GM23338 (cell line): ENCODE measurements at regions not wholly inside any gene's neighbourhood (a gene's known extent, or its start where the extent isn't known, plus 50 kb on each side); places are given as distances from the start of the nearest gene placed in this dataset.
"Not testable (repeated sequence)": the region's sequence is repeated elsewhere in the genome, so short reads cannot be mapped to it uniquely, and the experiment has no call there.

Experiments
- ATAC-seq: fragments of 200-7000 bp; cut with Tn5 transposase; 3 replicates; pipeline ENCODE4 v1.9.1; 2020
- DNase-seq: peaks from one replicate; pipeline ENCODE4 v3.0.0-alpha.2; 2015; ENCODE audit warnings: low spot score
- H2AFZ ChIP-seq: fragments of 200-600 bp; sonication (generic); 2 replicates; pipeline ENCODE4 v1.8.0; 2016; ENCODE audit warnings: antibody characterized with exemption, mild to moderate bottlenecking, moderate library complexity
- H3F3A ChIP-seq: fragments of 200-600 bp; sonication (generic); replicated peaks from 2 replicates; pipeline ENCODE4 v1.8.0; 2017; ENCODE audit warnings: antibody characterized with exemption, mixed run types, low read depth
- H3K27ac ChIP-seq: fragments of 200-600 bp; sonication (generic); 2 replicates; pipeline ENCODE4 v1.6.1; 2016; ENCODE audit warnings: low read depth
- H3K27me3 ChIP-seq: fragments of 200-600 bp; sonication (generic); 2 replicates; pipeline ENCODE4 v1.8.0; 2016; ENCODE audit warnings: mild to moderate bottlenecking, mixed run types, moderate library complexity; ENCODE audit not compliant: insufficient read depth
- H3K36me3 ChIP-seq: fragments of 200-600 bp; sonication (generic); 2 replicates; pipeline ENCODE4 v1.8.0; 2016; ENCODE audit warnings: mild to moderate bottlenecking; ENCODE audit not compliant: insufficient read depth
- H3K4me1 ChIP-seq: fragments of 200-600 bp; sonication (generic); 2 replicates; pipeline ENCODE4 v1.8.0; 2016; ENCODE audit warnings: mild to moderate bottlenecking, moderate library complexity; ENCODE audit not compliant: insufficient read depth
- H3K4me2 ChIP-seq: fragments of 200-600 bp; sonication (generic); 2 replicates; pipeline ENCODE4 v1.7.1; 2017; ENCODE audit warnings: mixed run types
- H3K4me3 ChIP-seq: fragments of 200-600 bp; sonication (generic); 2 replicates; pipeline ENCODE4 v1.6.1; 2016; ENCODE audit warnings: mixed run types
- H3K79me2 ChIP-seq: fragments of 200-600 bp; sonication (generic); replicated peaks from 2 replicates; pipeline ENCODE4 v1.8.0; 2017; ENCODE audit warnings: mild to moderate bottlenecking; ENCODE audit not compliant: insufficient read depth
- H3K9me2 ChIP-seq: fragments of 200-600 bp; sonication (generic); 2 replicates; pipeline ENCODE4 v1.8.0; 2017; ENCODE audit not compliant: insufficient read depth
- H4K20me1 ChIP-seq: fragments of 200-600 bp; sonication (generic); replicated peaks from 2 replicates; pipeline ENCODE4 v1.8.0; 2017; ENCODE audit warnings: mild to moderate bottlenecking; ENCODE audit not compliant: insufficient read depth
- H3K27ac Mint-ChIP-seq: 2 replicates; pipeline ENCODE4 v1.8.0; 2020; ENCODE audit warnings: inconsistent platforms, mild to moderate bottlenecking, moderate library complexity, mixed read lengths
- H3K27me3 Mint-ChIP-seq: 3 replicates; pipeline ENCODE4 v1.8.0; 2022; ENCODE audit warnings: low read depth, mild to moderate bottlenecking, moderate library complexity, mixed read lengths, inconsistent platforms; ENCODE audit not compliant: insufficient read depth, poor library complexity
- H3K36me3 Mint-ChIP-seq: 3 replicates; pipeline ENCODE4 v1.8.0; 2021; ENCODE audit warnings: low read depth, mild to moderate bottlenecking, inconsistent platforms, moderate library complexity, mixed read lengths
- H3K4me1 Mint-ChIP-seq: 3 replicates; pipeline ENCODE4 v1.8.0; 2020; ENCODE audit warnings: mild to moderate bottlenecking, inconsistent platforms, mixed read lengths
- H3K4me3 Mint-ChIP-seq: 3 replicates; pipeline ENCODE4 v1.8.0; 2021; ENCODE audit warnings: moderate library complexity, mild to moderate bottlenecking, inconsistent platforms, mixed read lengths
- H3K9me3 Mint-ChIP-seq: 3 replicates; pipeline ENCODE4 v1.8.0; 2020; ENCODE audit warnings: moderate library complexity, mild to moderate bottlenecking, inconsistent platforms, mixed read lengths
- CREB1 ChIP-seq: fragments of 250-450 bp; sonication (Bioruptor Pico); IDR thresholded peaks from 2 replicates; pipeline ENCODE4 v1.5.0; 2020; ENCODE audit warnings: low read depth, mild to moderate bottlenecking, moderate library complexity
- EZH2phosphoT487 ChIP-seq: fragments of 200-600 bp; sonication (generic); IDR thresholded peaks from one replicate; pipeline ENCODE4 v1.8.1; 2018; ENCODE audit warnings: antibody characterized with exemption; ENCODE audit not compliant: unreplicated experiment
- POLR2AphosphoS5 ChIP-seq: IDR thresholded peaks from 2 replicates; pipeline ENCODE4 v1.6.1; 2016; ENCODE audit warnings: antibody characterized with exemption, low read depth
- STAT1 ChIP-seq: IDR thresholded peaks from one replicate; pipeline ENCODE4 v1.6.1; 2016; ENCODE audit warnings: antibody characterized with exemption; ENCODE audit not compliant: unreplicated experiment
- ZNF114 ChIP-seq: fragments of 250-450 bp; sonication (Bioruptor Pico); IDR thresholded peaks from 2 replicates; pipeline ENCODE4 v1.5.0; 2020; ENCODE audit warnings: mild to moderate bottlenecking, moderate library complexity
- ZNF331 ChIP-seq: fragments of 250-450 bp; sonication (Bioruptor Pico); IDR thresholded peaks from 2 replicates; pipeline ENCODE4 v1.5.0; 2020; ENCODE audit warnings: low read depth, mild to moderate bottlenecking, moderate library complexity
- TF ChIP-seq, protein P1 (sequence below), 2 experiments: fragments of 200-600 bp in 1 of 2; sonication (generic) in 1 of 2; conservative IDR thresholded peaks; 2 replicates each; pipeline versions ENCODE4 v1.5.1 to v1.6.1; 2016 to 2017; ENCODE audit warnings: antibody characterized with exemption in 2 of 2, low read depth in 2 of 2, mild to moderate bottlenecking in 2 of 2, moderate library complexity in 1 of 2
- TF ChIP-seq, protein P2 (sequence below): IDR thresholded peaks from 2 replicates; pipeline ENCODE4 v1.6.1; 2016; ENCODE audit warnings: antibody characterized with exemption

DNA sequence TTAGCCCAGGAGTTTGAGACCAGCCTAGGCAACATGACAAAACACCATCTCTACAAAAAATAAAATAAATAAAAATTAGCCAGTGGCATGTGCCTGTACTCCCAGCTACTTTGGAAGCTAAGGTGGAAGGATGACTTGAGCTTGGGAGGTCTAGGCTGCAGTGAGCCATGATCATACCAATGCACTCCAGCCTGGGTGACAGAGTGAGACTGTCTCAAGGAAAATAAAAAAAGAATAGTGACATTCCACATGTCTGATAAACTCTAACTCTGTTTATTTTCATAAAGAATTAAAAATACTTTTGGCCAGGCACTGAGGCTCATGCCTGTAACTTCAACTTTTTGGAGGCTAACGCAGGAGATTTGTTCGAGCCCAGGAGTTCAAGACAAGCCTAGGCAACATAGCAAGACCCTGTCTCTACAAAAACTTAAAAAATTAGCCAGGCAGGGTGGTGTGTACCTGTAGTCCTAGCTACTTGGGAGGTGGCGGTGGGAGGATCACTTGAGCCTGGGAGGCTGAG is 115.1 kb downstream of the GJA1 start (continued):
- TF ChIP-seq, protein P1, sequence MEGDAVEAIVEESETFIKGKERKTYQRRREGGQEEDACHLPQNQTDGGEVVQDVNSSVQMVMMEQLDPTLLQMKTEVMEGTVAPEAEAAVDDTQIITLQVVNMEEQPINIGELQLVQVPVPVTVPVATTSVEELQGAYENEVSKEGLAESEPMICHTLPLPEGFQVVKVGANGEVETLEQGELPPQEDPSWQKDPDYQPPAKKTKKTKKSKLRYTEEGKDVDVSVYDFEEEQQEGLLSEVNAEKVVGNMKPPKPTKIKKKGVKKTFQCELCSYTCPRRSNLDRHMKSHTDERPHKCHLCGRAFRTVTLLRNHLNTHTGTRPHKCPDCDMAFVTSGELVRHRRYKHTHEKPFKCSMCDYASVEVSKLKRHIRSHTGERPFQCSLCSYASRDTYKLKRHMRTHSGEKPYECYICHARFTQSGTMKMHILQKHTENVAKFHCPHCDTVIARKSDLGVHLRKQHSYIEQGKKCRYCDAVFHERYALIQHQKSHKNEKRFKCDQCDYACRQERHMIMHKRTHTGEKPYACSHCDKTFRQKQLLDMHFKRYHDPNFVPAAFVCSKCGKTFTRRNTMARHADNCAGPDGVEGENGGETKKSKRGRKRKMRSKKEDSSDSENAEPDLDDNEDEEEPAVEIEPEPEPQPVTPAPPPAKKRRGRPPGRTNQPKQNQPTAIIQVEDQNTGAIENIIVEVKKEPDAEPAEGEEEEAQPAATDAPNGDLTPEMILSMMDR (conservative IDR thresholded peaks at IDR 0.05; ENCODE audit: low read depth in 2 of 2): no peak

GRCh38 chr6:121555201-121555600 is 119.8 kb downstream of the GJA1 start:
- Histone ChIP-seq H4K20me1 (no peaks in the 10 kb centered on the region), H3K9me2 (no peaks in the 10 kb centered on the region), H3K36me3 (no peaks in the 10 kb centered on the region), H3K27ac (no peak overlapping the region), H3F3A (no peaks in the 10 kb centered on the region), H3K4me3 (no peak overlapping the region), H3K27me3 (no peaks in the 10 kb centered on the region), H3K4me2 (no peak overlapping the region), H3K4me1 (no peaks in the 10 kb centered on the region), H2AFZ (no peak overlapping the region), H3K79me2 (no peaks in the 10 kb centered on the region)
- Mint-ChIP-seq H3K36me3 (no peaks in the 10 kb centered on the region), H3K9me3 (no peaks in the 10 kb centered on the region; the same call in 2 of the 3 replicates), H3K27me3 (peaks cover 2% of the 10 kb centered on the region), H3K27ac (no peak overlapping the region), H3K4me1 (no peaks in the 10 kb centered on the region), H3K4me3 (no peak overlapping the region)
- DNase-seq (no peak), ATAC-seq (no peak)
- TF ChIP-seq CREB1 (CRISPR knock-in tag) (no peak), ZNF114 (CRISPR knock-in tag) (no peak)

DNA sequence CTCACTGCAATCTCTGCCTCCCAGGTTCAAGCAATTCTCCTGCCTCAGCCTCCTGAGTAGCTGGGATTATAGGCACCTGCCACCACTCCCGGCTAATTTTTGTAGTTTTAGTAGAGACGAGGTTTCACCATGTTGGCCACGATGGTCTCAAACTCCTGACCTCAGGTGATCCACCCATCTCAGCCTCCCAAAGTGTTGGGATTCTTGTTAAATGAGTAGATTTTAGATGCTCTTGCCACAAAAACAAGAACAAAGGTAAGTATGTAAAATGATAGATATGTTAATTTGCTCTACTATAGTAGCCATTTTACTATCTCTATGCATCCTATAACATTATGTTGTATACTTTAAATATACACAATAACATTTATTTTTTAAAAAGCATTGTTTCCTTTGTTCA is 120.7 kb downstream of the GJA1 start:
- H3K9me3 Mint-ChIP-seq, H3K27me3 ChIP-seq, H2AFZ ChIP-seq, H3K4me3 ChIP-seq, H3K27ac ChIP-seq, H3K36me3 Mint-ChIP-seq, H3K79me2 ChIP-seq, H4K20me1 ChIP-seq, H3K4me2 ChIP-seq, ATAC-seq, H3K4me1 Mint-ChIP-seq, H3K9me2 ChIP-seq, H3K27ac Mint-ChIP-seq, H3K36me3 ChIP-seq, H3K4me3 Mint-ChIP-seq, H3K27me3 Mint-ChIP-seq, H3F3A ChIP-seq, DNase-seq, H3K4me1 ChIP-seq: not testable (repeated sequence)

DNA sequence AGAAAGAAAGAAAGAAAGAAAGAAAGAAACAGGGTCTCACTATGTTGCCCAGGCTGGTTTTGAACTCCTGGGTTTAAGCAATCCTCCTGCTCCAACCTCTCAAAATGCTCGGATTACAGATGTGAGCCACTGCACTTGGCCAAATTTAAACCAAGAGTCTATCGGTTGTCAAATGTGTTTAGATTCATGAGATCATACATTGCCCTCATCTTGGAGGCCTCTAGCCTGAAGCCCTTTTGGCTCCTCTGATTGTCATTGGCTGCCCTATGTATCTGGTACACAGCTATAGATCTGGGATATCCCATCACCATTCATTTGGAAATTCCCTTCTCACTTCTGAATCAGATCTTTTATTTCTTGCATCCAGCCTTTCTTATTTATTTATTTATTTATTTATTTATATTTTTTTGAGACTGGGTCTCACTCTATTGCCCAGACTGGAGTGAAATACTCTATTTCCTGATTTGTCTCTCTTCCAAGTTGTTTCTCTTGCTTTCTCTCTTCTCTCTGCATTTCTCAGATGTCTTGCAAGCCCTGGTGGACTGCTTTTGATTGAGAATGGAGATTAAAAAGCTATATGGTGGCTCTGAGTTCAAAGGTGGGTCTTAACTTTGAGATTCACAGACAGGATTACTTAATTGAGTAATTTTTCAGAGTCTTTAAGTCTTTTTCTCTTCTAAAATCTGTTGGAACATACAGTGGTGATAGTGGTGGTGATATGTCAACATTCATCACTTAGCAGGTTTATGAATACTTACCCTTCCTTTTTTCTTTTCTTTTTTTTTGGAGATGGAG is 121.9 kb downstream of the GJA1 start:
- no peaks in the 10 kb centered on the region for H3K79me2 ChIP-seq
- H3K4me3 Mint-ChIP-seq: no peak overlapping the region
- H3K36me3 Mint-ChIP-seq: no peaks in the 10 kb centered on the region
- no peak overlapping the region for H3K27ac ChIP-seq
- no peaks in the 10 kb centered on the region for H3K36me3 ChIP-seq
- H4K20me1 ChIP-seq: no peaks in the 10 kb centered on the region
- H3K27ac Mint-ChIP-seq: no peak overlapping the region
- H3K27me3 ChIP-seq: no peaks in the 10 kb centered on the region
- no peaks in the 10 kb centered on the region for H3K9me3 Mint-ChIP-seq
- no peak for ATAC-seq
- no peak for DNase-seq
- H3K4me3 ChIP-seq: no peak overlapping the region
- TF ChIP-seq, protein P2, sequence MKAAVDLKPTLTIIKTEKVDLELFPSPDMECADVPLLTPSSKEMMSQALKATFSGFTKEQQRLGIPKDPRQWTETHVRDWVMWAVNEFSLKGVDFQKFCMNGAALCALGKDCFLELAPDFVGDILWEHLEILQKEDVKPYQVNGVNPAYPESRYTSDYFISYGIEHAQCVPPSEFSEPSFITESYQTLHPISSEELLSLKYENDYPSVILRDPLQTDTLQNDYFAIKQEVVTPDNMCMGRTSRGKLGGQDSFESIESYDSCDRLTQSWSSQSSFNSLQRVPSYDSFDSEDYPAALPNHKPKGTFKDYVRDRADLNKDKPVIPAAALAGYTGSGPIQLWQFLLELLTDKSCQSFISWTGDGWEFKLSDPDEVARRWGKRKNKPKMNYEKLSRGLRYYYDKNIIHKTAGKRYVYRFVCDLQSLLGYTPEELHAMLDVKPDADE: no peak
- no peak for TF ChIP-seq CREB1 (CRISPR knock-in tag)
- no peak for TF ChIP-seq STAT1
- TF ChIP-seq ZNF114 (CRISPR knock-in tag): no peak
- no peak for TF ChIP-seq EZH2phosphoT487
- no peak for TF ChIP-seq ZNF331 (CRISPR knock-in tag)
- no peak for TF ChIP-seq POLR2AphosphoS5
- H3K4me1 Mint-ChIP-seq: no peaks in the 10 kb centered on the region
- H3K4me2 ChIP-seq: no peak overlapping the region
- H3K9me2 ChIP-seq: peaks cover 8% of the 10 kb centered on the region; the same call in 1 of the 2 replicates
- peaks cover 2% of the 10 kb centered on the region for H3K27me3 Mint-ChIP-seq
- peak overlapping the region; percentile 97; the same call in 1 of the 2 replicates for H2AFZ ChIP-seq
- no peaks in the 10 kb centered on the region for H3F3A ChIP-seq
- no peaks in the 10 kb centered on the region for H3K4me1 ChIP-seq
